ENCODE measurements at regions not wholly inside any gene's neighbourhood (a gene's known extent, or its start where the extent isn't known, plus 50 kb on each side); places are given as distances from the start of the nearest gene placed in this dataset.
"Not testable (repeated sequence)": the region's sequence is repeated elsewhere in the genome, so short reads cannot be mapped to it uniquely, and the experiment has no call there.

GRCh38 chr20:52098186-52098585, 93.4 kb downstream of the ZFP64 start:
- DNase-seq (ENCODE audit: low read depth in 4 of 4, low spot score in 3 of 4), result no peak

DNA sequence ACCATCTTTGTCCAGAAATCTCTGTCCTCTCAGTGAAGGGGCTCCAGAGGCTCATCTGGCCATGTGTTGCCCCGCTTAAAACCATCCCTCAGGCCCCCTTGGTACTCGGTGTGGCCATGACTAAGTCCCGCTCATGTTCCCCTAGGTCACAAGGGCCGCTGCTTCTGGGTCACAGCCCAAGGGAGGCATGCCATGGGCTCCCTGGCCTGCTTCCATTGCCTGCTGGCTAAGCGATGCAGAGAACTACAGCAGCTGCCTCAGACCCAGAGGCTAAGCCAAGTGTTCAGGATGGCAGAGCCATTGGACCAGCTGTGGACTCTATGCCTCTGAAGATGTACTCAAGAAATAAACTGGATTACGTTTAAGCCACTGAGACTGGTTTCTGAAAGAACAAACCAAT, 95.5 kb downstream of the ZFP64 start:
- DNase-seq (ENCODE audit: low read depth in 4 of 4, low spot score in 3 of 4), result no peak

DNA sequence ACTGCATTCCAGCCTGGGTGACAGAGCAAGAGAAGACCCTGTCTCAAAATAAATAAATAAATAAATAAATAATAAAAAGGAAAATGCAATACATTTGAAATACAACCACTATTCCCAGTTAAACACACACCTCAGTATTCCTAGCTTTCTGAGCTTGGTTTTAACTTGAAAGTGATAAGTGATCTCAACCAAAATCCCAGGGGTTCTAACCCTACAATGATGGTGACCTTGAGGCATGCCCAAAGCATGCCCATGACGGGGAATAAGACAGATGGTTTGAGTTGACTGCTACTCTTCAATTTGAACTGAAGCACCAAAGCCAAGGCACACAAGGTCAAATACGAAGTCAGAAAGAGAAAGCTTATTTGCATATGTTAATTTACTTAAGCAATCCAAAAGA, 96.9 kb downstream of the ZFP64 start:
- DNase-seq (ENCODE audit: low read depth in 4 of 4, low spot score in 3 of 4), result no peak

DNA sequence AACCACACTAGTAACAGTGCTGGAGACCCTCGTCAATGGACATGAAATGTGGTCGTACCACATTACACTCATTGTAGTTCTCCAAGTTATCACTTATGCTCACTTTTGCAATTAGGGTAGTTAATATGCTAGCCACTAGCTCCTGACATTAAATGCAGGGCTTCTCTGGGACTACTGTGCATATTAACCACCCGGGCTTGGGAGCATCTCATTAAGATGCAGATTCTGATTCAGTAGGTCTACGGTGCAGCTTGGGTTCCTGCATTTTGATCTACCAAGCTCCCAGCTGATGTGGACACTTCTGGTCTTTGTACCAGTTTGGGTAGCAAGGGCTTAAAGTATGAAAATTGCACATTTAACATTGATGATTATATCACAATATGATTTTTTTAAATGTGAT, 98.0 kb downstream of the ZFP64 start:
- DNase-seq (ENCODE audit: low read depth in 4 of 4, low spot score in 3 of 4), result no peak

GRCh38 chr20:52090035-52090434, 101.5 kb downstream of the ZFP64 start:
- no peak for DNase-seq (ENCODE audit: low read depth in 4 of 4, low spot score in 3 of 4)

DNA sequence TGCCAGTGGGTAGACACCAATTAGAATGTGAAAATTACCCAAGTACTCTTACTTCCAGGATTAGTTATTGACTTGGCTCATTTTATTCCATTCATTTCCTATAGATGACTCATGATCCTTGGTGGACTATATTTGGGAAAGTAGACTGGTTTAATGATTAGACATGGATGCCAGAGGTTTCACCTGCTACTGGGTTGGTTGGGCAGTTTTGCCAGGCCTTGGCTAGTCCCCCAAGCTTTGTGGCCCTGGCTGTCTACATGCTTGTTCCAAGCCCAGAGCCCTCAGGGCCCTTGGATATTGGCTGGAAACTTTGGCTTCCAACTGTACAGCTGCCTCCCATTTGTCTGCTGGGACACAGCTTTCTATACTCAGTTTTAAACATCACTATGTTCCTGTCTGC, 104.1 kb downstream of the ZFP64 start:
- no peak for DNase-seq (ENCODE audit: low read depth in 4 of 4, low spot score in 3 of 4)

DNA sequence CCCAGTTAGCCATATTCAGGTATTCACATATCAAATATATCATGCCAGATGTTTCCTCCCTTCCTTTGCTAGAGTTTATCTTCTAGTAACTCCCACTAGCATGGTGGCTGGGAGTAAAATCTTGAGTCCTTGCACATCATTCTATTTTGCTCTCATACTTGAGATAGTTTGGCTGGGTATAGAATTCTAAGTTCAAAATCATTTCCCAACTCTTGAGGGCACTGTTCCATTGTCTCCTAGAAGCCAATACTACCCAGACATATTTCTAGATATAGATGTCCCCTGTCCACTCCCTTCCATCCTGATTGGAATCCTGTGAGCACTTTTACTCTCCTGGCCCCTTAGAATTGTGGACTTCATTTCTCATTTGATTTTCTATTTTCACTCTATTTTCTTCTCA, 104.7 kb downstream of the ZFP64 start:
- no peak for DNase-seq (ENCODE audit: low read depth in 4 of 4, low spot score in 3 of 4)

DNA sequence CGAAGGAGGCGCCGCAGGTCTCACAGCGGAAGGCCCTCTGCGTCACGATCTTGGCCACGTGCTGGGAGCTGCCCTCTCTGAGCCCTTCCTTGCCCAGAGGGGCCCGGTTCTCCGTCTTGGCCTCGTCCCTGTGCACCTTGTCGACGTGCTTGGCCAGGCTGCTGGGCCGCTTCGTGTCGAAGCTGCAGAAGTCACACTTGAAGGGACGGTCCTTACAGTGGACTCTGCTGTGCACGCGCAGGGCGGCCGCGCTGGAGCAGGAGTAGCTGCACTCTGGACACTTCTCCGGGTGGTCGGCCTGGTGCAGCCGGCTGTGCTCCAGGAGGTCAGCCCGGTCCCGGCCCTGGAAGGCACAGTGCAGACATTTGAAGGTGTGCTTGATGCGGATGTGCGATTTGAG, 106.9 kb downstream of the ZFP64 start:
- no peak for DNase-seq (ENCODE audit: low read depth in 4 of 4, low spot score in 3 of 4)

GRCh38 chr20:52083627-52084232, 107.8 kb downstream of the ZFP64 start:
- peak in 3 of 4 donors; percentile 19 to 60 (median 51) for DNase-seq (ENCODE audit: low read depth in 4 of 4, low spot score in 3 of 4)

DNA sequence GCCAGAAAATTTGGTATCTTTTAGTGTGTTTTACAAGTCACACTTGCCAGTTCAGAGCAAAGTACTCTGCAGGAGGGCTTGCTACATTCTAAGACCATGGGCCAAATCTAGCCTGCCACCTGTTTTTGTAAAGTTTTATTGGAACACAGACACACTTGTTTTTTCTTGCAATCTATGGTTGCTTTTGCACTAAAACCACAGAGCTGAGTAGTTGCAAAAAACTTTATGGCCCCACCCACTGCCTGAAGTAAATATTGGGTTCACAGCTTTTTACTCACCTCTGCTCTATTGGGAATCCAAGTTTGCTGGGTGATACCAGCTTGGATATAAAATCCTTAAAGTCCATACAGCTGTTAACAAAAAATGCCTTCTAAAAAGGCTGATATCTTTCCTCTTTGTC, 109.0 kb downstream of the ZFP64 start:
- DNase-seq (ENCODE audit: low read depth in 4 of 4, low spot score in 3 of 4), result no peak

DNA sequence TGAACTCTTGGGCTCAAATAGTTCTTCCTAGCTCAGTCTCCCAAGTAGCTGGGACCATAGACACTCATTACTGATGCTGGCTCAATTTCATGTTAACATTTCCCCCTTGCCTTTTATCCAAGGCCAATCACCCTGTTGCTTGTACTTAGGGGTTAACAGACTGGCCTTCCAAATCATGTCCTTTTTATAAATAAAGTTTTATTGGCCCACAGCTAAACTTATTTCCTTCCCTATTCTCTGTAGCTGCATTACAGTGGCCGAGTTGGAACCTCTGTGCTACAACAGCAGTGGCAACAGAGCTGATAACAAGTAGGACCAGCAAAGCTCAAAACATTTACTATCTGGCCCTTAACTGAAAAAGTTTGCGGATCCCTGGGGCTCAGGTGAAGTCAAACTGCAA, 109.8 kb downstream of the ZFP64 start:
- no peak for DNase-seq (ENCODE audit: low read depth in 4 of 4, low spot score in 3 of 4)

DNA sequence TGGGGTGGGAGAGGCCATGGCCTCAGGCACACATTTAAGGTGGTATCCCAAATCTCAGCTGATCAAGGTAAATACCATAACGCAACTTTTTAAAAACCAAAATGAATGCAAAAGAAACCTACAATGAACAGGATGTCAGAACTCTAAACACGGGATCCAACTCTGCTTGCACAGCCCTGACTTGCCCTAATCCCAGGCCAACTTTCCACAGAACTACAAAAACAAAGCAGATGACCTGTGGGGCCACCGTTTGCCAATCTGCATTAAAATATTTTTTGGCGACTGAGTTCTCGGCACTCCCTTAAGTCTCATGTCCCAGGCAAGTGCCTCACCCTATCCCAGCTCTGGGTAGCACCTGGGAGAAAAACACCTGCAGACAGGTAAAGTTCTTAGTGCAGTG, 110.5 kb downstream of the ZFP64 start:
- no peak for DNase-seq (ENCODE audit: low read depth in 4 of 4, low spot score in 3 of 4)

- no peak for DNase-seq (ENCODE audit: low read depth in 4 of 4, low spot score in 3 of 4)
These were observed 113.3 kb downstream of the ZFP64 start for GRCh38 chr20:52078289-52078688.

DNA sequence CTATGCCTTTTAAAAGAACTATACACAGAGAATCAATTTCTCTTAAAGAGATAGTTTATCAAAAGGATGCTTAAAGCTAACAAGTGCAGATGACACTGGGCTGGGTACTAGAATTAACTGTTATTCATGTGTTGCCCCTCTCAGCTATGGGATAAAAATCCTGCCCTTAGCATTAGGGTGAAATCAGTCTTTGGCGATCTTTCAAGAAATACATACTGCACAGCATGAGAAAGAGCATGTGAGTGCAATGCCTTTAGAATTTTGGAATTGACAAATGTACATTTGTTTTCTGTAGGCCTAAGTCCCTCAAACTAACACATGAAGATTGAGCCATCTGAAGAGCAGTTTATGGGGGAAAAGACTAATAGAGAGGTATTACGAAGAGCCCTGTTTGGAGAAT, 115.4 kb downstream of the ZFP64 start:
- DNase-seq (ENCODE audit: low read depth in 4 of 4, low spot score in 3 of 4), result no peak

DNA sequence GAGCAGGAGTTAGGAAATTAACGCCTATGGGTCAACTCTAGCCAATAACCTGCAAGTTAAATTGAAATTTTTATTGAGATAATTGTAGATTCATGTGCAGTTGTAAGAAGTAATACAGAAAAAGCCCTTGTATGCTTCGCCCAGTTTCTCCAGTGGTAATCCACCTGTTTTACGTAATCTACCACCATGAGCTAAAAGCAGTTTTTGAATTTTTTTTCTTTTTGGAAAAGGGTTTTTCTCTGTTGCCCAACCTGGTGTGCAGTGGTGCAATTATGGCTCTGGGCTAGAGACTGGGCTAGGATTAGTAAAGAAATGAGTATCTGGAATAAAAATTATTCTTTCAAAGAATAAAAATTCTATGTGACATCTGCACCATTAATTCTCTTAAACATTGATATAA, 116.2 kb downstream of the ZFP64 start:
- no peak for DNase-seq (ENCODE audit: low read depth in 4 of 4, low spot score in 3 of 4)

DNA sequence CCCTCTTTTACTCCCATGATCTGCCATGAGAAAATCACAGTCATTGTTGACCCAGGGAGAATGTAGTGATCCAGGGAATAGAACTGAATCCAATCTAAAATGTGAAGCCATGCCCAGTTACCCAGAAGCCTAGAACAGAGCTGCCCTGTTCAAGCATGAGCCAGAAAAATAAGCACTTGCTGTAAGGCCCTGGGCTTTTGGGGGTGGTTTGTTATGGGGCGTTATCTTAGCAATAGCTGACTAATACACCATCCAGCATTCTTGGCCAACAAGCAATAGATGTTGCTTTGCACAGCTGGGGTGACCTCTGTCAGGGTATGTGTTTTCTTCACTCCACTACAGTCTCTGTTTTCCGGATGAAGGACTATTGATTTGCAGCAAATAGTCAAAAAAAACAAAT, 120.4 kb downstream of the ZFP64 start:
- DNase-seq (ENCODE audit: low read depth in 4 of 4, low spot score in 3 of 4), result no peak

GRCh38 chr20:52064931-52065330, 126.6 kb downstream of the ZFP64 start:
- DNase-seq (ENCODE audit: low read depth in 4 of 4, low spot score in 3 of 4), result no peak

- DNase-seq (ENCODE audit: low read depth in 4 of 4, low spot score in 3 of 4), result no peak
These were observed 128.9 kb downstream of the ZFP64 start for GRCh38 chr20:52062452-52063209.

DNA sequence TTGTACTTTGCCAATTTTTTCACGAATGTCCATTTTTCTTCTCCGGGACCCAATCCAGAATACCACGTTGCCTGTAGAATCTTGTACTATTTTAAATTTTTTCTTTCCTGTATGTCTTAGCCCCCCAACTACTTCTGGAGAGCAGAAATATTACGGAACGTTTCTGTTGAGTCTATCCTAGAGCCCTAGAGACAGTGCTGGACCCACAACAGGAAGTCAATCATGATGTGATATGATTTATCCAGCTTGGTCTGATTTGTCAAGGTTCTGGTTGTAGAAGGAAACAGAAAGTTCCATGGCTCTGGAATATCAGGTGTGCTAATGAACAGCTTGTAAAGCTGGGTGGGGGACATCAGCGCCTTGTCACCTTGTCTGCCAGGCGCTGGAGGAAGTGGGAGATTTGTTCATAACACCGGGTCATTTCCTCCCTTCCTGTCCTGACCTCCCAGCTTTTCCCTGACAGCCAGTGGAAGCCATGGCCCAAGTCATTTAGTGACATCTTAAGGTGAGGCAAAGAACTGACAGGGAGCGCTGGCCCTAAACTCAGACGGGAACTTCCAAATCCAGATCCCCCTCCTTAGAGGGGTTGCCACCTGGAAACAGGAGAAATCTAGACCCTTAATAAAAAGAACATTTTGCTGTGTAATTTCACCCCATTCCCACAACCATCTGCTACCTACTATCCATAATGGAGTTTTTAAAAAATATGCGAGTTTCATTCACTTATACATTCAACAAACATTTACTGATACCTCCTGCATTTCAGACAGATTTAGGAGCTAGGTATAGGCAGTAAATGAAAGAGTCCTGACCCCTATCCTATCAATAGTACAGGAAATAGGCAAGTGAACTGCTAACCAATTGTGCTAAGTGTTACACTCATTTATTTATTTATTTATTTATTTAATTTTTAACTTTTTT, 130.5 kb downstream of the ZFP64 start:
- DNase-seq (ENCODE audit: low read depth in 4 of 4, low spot score in 3 of 4), result peak in 1 of 4 donors; percentile 39

- DNase-seq (ENCODE audit: low read depth in 4 of 4, low spot score in 3 of 4), result not testable (repeated sequence)
These were observed 134.4 kb downstream of the ZFP64 start for GRCh38 chr20:52057133-52057532.

GRCh38 chr20:52056203-52057062, 135.1 kb downstream of the ZFP64 start:
- DNase-seq (ENCODE audit: low read depth in 4 of 4, low spot score in 3 of 4), result no peak
